ENCODE measurements at regions not wholly inside any gene's neighbourhood (a gene's known extent, or its start where the extent isn't known, plus 50 kb on each side); places are given as distances from the start of the nearest gene placed in this dataset.

GRCh38 chr14:101322223-101322622, 239.1 kb upstream of the DIO3 start:
- TF ChIP-seq CTCF (IDR thresholded peaks at IDR 0.05; ENCODE audit: low read depth, low read length) (no peak), EZH2phosphoT487 (IDR thresholded peaks at IDR 0.05; ENCODE audit: low read depth) (no peak)

All from OCI-LY3 (cell line).